Hepatocyte (in vitro differentiated cells): ENCODE measurements at regions not wholly inside any gene's neighbourhood (a gene's known extent, or its start where the extent isn't known, plus 50 kb on each side); places are given as distances from the start of the nearest gene placed in this dataset.

ENCODE experiments used
- CTCF ChIP-seq: fragments of 200-600 bp; sonication (generic); IDR thresholded peaks from 2 replicates; pipeline ENCODE4 v1.5.1; 2016; ENCODE audit warnings: antibody characterized with exemption, mild to moderate bottlenecking; ENCODE audit not compliant: poor library complexity
- EZH2phosphoT487 ChIP-seq: fragments of 200-600 bp; sonication (generic); IDR thresholded peaks from one replicate; pipeline ENCODE4 v1.6.1; 2018; ENCODE audit warnings: antibody characterized with exemption, mild to moderate bottlenecking, low read depth, moderate library complexity; ENCODE audit not compliant: unreplicated experiment, severe bottlenecking

- no peak for TF ChIP-seq CTCF
- TF ChIP-seq EZH2phosphoT487 = no peak
Measured at GRCh38 chr1:208430220-208430619, 186.0 kb upstream of the PLXNA2 start.
